SKM-1 (cell line): ENCODE measurements at regions not wholly inside any gene's neighbourhood (a gene's known extent, or its start where the extent isn't known, plus 50 kb on each side); places are given as distances from the start of the nearest gene placed in this dataset.

Source experiments
- DNase-seq: peaks from one replicate; lab custom pipeline; 2025; ENCODE audit not compliant: unreplicated experiment; lab: John Stamatoyannopoulos, UW

DNA sequence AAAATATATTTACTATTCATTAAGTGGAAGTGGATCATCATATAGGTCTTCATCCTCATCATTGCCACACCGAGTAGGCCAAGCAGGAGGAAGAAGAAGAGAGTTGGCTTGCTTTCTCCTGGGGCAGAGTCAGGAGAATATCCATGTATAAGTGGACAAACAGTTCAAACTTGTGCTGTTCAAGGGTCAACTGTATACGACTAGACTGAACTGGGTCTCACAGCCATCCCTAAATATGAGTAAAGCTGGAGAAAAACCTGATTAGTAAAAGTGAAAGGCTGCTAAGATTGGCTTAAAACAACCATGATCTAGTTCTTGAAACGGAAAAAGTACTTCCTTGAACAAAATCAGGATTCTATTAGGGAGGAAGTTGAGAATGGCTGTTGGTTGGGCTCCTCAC, 276.7 kb upstream of the ADRA1B start:
- DNase-seq = no peak

DNA sequence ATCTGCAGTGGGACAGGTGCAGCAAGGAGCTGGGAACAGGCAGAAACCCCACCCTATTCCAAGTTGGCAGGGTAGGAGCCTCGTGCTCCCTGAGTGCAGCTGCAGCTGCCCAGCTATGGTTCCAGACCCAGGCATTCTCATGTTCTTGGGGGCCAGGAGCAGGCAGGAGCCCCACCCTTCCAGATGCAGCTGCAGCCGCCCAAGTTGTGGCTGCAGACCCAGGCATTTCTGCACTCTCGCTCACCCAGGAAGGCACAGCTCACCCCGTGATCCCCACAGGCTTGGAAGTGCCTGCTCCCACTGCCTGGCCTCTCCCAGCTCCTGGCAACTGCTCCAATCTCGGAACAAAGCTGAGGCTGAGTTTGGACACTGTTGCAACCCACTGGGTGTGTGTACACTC, 275.8 kb upstream of the ADRA1B start:
- DNase-seq = no peak

DNA sequence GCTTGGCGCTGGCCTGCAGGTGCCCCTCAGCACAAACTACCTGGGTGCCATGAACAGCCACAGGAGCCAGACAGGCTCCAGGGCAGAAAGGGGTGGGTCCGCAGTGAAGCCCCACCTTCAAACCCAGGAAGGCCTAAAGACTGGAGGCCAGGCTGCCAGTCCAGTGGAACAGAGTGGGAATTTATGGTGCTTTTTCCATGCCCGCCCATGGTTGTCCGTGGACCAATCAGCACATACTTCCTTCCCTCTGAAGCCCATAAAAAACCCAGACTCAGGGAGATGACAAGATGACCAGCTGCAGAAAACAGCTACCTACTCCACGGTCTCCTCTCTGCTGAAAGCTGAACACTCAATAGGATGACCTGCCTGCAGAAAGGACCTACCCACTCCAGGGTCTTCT, 275.4 kb upstream of the ADRA1B start:
- no peak for DNase-seq

DNA sequence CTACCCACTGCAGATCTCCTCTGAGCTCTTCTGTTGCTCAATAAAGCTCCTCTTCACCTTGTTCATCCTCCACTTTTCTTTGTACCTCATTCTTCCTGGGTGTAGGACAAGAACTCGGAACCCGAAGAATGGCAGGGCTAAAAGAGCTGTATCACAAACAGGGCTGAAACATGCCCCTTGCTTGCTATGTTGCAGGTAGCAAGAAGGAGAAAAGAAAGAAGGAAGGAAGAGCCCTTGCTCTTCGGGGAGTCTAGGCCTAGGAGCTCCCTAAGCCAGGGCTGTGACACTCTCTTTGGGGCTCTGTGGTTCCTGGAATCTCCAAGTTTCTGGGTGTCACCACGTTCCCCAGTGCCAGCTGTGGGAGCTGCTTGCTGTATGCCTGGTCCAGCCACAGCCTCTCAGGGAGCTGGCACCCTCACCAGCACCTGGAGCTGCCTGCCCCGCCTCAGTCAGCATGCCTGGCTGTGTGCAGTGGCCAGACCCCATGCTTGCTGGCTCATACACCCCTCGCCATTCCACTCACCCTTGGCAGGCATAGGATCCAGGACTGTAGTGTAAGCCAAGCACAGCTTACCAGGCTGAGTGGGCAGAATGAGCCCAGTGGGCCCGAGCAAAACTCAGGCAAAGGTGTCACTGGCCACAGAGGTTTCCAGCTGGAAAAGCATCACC, 274.8 kb upstream of the ADRA1B start:
- no peak for DNase-seq

DNA sequence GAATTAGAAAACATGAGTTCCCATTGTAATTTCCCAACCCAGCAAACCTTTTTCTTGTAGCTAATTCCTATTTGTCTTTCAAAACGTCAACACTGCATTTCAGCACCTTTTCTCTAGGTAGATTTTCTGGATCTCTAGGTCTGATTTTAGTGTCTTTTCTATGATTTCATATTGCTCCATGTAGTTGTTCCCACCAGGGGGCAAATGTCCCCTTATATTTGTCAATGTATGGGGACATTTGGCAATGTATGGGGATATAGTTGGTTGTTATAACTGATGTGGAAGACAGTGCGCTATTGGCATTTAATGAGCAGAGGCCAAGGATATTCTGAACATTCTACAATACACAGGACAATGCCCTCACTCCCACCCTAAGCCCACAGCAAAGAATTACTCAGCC, 273.9 kb upstream of the ADRA1B start:
- no peak for DNase-seq

DNA sequence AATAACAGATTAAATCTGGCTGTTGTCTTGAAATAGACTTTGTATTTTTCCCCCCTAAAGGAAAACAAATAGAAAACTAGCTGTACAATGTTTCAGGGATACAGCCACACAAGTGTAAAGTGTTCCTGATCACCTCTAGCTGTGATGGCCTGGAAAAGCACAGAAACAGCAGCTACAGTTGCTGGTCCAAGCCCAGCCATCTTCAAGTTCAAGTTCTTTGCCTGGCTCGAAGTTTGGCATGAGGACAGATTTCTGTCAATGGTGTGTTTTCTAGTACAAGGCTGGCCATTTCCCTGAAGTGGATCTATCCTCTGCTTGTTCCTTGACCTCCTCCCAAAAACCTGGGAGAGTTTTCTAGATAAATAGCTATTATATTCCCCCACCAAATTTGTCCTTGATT, 272.2 kb upstream of the ADRA1B start:
- no peak for DNase-seq

DNA sequence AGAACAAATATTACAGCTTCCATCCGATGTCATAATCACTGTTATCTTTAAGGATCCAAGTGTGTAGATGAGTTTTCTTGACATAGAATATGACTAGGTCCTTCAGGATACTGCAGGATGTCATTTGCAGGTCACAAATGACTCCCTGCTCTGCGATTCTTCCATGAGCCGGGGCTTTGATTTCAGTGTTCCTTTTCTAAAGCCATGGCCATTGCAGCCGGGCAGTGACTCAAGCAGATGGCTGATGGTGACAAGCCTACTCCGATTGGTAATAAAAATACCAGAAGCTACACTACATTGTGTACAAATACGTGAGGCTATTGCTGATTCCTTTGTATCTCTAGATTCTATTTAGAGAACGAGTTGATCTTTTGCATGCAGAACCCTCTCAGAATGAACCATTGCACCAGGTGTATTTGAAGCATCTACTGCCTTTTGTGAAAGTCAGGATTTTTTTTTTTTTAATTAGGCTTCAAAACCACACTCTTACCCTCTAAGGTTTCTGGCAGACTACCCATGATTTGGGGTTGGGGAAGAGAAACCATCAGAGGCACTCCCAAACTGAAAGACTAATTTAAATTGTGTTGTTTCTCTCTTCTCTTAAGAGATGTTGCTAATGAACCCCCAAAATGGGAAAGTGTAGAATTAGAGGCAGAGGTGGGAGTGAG, 271.0 kb upstream of the ADRA1B start:
- DNase-seq = no peak

DNA sequence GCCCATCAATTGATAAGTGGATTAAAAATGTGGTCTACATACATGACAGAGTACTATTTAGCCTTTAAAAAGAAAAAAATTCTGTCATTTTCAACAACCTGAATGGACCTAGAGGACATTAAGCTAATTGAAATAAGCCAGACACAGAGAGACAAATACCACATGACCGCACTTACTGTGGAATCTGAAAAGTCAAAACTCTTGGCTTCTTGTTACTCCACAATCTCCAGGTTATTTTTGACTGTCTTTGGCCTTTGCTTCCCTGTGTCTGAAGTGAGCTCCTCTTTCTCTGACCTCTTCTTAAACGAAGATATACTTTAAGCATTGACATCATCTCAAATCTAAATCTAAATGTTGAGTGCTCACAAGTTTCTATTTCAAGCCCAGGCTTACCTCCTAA, 265.5 kb upstream of the ADRA1B start:
- DNase-seq = no peak

DNA sequence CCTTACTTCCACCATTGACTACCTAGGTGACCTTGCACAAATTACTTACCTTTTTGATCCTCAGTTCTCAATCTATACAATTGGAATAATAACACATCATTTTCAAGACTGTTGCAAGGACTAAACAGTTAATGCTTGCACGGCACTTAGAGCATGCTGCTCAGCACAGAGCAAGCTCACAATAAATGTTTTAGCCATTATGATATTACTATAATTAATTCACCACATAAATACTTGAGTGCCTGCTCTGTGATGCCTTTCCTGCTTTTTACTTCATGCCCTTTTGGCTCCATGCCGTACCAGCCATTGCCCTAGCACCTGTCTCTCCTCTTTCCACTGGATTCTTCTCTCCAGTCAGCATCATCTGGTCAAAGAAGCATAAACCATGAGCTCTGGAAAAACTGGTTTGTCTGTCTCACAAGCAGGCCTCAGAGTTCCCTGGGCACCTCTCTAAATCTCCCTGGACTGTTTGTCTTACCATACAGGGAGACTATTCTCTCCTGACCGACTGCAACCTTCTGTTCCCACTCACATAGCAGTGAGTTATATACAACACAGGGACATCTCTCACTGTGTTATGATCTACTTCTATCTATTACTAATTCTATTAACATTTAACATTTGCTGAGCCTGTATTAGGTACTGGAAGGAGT, 260.4 kb upstream of the ADRA1B start:
- no peak for DNase-seq

DNA sequence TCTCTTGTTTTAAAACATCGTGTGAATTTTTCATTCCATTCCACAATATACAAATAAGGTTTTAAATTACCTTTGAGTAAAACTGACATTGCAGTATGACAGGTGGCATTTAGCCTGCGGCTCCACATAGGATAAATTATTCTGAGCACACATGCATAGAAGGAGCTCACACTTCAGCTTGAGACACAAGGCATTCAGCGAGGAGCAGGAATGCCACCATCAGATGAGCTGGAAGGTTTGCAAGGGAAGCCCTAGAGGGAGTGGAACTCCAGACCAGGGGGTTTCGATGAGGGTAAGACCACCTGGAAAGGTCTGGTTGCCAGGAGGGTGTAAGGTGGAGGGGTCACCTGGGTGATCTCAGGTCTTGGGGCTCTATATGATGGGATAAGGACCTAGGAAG, 259.0 kb upstream of the ADRA1B start:
- no peak for DNase-seq

DNA sequence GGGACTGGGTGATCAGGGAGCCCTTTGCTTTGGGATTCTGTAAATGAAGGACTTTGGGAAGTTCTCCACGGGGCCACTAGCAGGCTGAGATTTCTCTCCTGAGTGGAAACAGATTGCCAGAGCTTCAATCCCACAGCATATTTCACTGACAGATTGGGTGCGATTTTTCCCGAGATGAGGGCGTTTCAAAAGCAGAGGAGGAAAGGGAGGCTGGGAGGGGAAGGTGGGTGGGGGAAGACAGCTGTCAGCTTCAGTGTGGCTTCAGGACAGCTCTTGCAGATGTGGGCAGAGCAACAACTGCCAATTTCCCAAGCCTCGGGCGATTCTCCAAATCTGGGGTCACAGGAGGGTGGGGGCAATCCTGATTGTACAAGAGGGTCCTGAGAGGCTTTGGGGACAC, 258.5 kb upstream of the ADRA1B start:
- no peak for DNase-seq

DNA sequence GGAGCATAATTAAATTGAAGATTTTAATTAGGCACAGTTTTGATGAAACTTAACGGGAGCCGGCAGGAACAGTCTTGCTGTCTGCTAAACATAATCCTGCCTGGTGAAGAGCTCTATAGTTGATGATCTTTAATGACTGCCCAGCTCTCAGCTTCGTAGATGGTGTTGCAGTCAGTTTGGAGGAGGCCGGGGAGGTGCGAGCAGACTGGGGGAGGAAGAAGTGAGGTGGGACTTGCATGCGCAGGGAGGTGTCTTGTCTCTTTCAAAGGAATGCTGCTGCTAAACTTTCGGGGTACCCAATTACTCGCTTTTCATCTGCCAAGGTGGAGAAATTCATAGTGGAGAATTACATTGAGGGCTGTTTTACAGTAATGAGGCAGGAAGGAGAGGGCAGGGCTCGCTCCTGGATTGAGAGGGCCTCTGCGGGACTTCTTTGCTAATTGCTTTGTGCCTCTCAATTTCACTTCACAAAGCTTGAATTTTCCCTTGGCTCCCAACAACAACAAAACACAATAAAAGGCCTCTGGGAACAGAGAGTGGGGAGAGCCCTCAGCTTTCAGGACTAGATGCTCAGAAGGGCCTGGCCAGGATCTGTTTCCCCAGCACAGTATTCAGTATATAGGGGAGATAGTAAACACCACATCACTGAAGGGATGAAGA, 257.9 kb upstream of the ADRA1B start:
- no peak for DNase-seq

DNA sequence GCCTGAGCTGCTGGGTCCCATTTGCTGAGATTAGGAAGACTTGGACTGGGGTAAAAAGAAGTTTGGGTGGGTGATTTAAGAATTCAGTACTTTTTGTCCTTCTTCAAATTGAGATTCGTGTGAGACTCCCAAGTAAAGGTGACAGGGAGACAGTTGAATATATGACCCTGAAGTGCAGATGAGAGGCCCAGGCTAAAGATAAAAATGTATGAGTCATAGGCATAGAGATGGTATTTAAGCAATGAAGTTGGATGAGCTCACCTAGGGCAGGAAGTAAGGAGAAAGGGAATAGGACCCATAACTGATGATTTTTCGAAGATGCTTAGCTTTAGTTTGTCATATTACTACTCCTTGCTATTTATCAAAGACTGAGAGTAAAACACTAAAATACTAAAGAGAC, 255.9 kb upstream of the ADRA1B start:
- DNase-seq = no peak

DNA sequence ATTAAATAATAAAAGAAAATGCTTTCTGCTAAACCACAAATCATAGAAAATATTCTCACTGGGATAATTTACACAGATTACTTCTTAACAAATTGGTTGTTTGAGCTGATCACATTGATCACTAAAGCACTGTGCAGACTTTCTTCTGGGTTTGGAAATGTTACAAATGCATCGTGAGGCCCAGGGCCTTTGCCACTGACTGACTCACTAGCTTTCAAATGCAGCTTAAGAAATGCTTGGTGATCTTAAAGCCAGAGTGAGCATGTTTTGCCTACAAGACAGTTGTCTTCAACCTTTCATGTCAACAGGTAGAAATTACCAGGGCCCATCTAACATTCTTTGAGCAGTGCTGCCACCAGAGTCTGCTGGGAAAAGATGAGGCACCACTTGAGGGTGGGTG, 252.3 kb upstream of the ADRA1B start:
- DNase-seq = no peak

DNA sequence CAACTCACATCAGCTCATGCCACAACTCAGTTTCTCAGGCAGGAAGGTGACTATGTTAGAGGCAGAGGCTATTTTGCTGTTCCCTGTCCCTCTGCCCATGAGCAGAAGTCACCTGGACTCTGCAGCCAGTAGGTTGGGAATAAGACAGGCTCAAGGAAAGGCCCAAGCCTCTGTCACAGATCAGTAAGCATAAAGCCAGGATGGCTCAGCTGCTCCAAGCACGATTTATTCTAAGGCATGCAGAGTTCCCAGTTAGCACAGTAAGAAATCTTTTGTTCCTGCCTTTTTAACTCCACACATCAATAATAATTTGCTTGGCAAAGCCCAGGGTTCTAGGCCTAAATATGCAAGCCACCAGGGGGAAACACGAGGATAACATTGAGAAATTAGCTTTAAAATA, 249.0 kb upstream of the ADRA1B start:
- no peak for DNase-seq

DNA sequence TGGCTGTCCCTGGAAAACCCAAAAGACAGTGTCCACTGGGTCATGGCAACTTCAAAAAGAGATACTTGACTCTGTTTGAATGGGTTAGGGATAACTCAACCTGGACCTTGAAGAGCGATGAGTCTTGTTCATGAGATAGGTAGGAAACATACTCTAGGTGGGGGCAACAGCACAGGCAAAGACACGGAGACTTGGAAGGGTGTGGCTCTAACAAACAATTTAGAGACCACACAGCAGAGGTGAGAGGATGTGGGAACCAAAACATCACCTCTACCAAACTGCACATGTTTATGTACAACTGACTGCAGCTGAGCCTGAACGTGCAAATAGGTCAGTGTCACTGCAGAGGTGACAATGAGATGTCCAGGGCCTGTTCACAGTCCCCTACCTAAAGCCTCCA, 247.7 kb upstream of the ADRA1B start:
- no peak for DNase-seq

DNA sequence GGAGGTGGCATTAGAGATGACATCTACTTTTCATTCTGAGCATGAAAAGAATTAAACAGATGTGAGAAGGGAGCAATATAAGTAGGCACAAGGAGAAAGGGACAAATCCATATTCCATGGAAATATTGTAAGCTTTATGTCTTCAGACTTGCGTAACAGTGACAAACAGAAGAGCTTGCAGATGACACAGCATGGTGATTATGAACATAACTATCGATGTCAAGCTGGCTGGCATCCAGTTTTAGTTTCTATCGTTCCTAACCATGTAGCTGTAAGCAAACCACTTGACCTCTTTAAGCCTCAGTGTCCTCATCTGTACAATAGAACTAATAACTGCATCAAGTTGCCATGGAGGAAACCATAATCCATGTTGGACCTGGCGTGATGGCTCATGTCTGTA, 246.7 kb upstream of the ADRA1B start:
- no peak for DNase-seq

DNA sequence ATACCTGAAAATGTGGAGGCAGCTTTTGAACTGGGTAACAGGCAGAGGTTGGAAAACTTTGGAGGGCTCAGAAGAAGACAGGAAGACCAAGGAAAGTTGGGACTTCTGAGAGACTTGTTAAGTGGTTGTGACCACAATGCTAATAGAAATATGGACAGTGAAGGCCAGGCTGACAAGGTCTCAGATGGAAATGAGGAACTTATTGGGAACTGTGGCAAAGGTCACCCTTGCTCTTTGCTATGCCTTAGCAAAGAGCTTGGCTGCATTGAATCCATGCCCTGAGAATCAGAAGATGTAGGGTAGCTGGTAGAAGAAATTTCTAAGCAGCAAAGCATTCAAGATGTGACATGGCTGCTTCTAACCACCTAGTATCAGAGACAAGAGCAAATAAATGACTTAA, 244.4 kb upstream of the ADRA1B start:
- DNase-seq = no peak

DNA sequence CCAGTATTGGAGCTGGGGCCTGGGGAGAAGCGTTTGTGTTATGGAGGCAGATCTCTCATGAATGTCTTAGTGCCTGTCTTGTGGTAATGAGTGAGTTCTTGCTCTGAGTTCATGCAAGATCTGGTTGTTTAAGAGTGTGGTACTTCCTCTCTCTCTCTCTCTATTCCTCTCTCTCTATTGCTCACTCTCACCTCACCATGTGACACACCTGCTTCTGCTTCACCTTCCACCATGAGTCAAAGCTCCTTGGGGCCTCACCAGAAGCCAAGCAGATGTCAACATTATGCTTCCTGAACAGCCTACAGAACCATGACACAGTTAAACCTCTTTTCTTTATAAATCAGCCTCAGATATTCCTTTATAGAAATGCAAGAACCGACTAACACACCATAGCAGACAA, 242.7 kb upstream of the ADRA1B start:
- no peak for DNase-seq

DNA sequence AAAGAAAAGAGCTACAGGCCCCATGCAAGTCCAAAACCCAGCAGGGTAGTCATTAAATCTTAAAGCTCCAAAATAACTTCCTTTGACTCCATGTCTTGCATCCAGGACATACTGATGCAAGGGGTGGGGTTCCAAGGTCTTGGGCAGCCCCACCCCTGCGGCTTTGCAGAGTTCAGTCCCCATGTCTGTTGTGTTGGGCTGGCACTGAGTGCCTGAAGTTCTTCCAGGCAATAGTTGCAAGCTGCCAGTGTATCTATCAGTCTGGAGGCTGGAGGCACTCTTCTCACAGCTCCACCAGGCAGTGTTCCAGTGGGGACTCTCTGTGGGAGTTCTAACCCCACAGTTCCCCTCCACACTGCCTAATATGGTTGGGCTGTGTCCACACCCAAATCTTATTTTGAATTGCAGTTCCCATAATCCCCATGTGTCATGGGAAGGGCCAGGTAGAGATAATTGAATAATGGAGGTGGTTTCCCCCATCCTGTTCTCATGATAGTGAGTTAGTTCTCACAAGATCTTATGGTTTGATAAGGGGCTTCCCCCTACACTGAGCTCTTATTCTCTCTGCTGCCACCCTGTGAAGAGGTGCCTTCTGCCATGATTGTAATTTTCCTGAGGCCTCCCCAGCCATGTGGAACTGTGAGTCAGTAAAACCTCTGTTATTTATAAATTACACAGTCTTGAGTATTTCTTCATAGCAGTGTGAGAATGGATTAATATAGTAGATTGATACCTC, 237.5 kb upstream of the ADRA1B start:
- no peak for DNase-seq

DNA sequence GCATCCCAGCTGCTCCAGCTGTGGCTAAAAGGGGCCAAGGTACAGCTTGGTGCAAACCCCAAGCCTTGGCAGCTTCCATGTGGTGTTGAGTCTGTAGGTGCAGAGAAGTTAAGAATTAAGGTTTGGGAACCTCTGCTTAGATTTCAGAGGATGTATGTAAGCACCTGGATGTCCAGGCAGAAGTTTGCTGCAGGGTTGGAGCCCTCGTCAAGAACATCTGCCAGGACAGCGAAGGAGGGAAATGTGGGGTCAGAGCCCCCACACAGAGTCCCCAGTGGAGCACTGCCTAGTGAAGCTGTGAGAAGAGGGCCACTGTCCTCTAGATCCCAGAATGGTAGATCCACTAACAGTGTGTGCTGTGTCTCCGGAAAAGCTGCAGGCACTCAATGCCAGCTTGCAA, 236.2 kb upstream of the ADRA1B start:
- no peak for DNase-seq
